HepG2 (cell line): ENCODE measurements at regions not wholly inside any gene's neighbourhood (a gene's known extent, or its start where the extent isn't known, plus 50 kb on each side); places are given as distances from the start of the nearest gene placed in this dataset.

Experiments used
- ARID3A ChIP-seq: IDR thresholded peaks from 2 replicates; pipeline ENCODE4 v1.6.1; 2012; ENCODE audit warnings: low read depth, low read length, improper control_type of control experiment
- ATF2 ChIP-seq: sonication (generic); formaldehyde crosslinking; IDR thresholded peaks from 2 replicates; pipeline ENCODE4 v1.4.0; 2020; ENCODE audit warnings: missing genetic modification reagents
- CREM ChIP-seq, 2 experiments: sonication (generic) in 1 of 2; formaldehyde crosslinking in 1 of 2; IDR thresholded peaks; 2 replicates each; pipeline versions ENCODE4 v1.4.0 to v1.6.1; 2016 to 2020; ENCODE audit warnings: antibody characterized with exemption in 1 of 2, mild to moderate bottlenecking in 1 of 2, missing genetic modification reagents in 1 of 2
- CTCF ChIP-seq: sonication (generic); formaldehyde crosslinking; IDR thresholded peaks from 2 replicates; pipeline ENCODE4 v1.5.0; 2020; ENCODE audit warnings: mild to moderate bottlenecking, missing genetic modification reagents, moderate library complexity
- ESRRA ChIP-seq: sonication (generic); formaldehyde crosslinking; IDR thresholded peaks from 2 replicates; pipeline ENCODE4 v1.5.1; 2020; ENCODE audit warnings: mild to moderate bottlenecking, low read depth, missing genetic modification reagents
- FOXA3 ChIP-seq: IDR thresholded peaks from 2 replicates; pipeline ENCODE4 v1.6.1; 2016; ENCODE audit warnings: missing genetic modification reagents, missing compliant biosample characterization
- GPBP1L1 ChIP-seq: sonication (generic); formaldehyde crosslinking; IDR thresholded peaks from 2 replicates; pipeline ENCODE4 v1.5.0; 2020; ENCODE audit warnings: mild to moderate bottlenecking, missing genetic modification reagents
- HDAC6 ChIP-seq: fragments of 200-600 bp; sonication (generic); IDR thresholded peaks from 2 replicates; pipeline ENCODE4 v1.7.0; 2017; ENCODE audit warnings: mild to moderate bottlenecking, antibody characterized with exemption, low read length, low read depth
- HMG20A ChIP-seq: IDR thresholded peaks from 2 replicates; pipeline ENCODE4 v1.6.1; 2016; ENCODE audit warnings: borderline replicate concordance
- KLF13 ChIP-seq: sonication (generic); formaldehyde crosslinking; IDR thresholded peaks from 2 replicates; pipeline ENCODE4 v1.4.0; 2020; ENCODE audit warnings: mild to moderate bottlenecking, missing genetic modification reagents
- MAFG ChIP-seq: sonication (generic); formaldehyde crosslinking; IDR thresholded peaks from 2 replicates; pipeline ENCODE4 v1.5.1; 2020; ENCODE audit warnings: mild to moderate bottlenecking, missing genetic modification reagents
- NFYB ChIP-seq: sonication (generic); formaldehyde crosslinking; IDR thresholded peaks from 2 replicates; pipeline ENCODE4 v1.4.0; 2020; ENCODE audit warnings: missing genetic modification reagents
- NKX3-1 ChIP-seq: sonication (generic); formaldehyde crosslinking; IDR thresholded peaks from 2 replicates; pipeline ENCODE4 v1.5.0; 2020; ENCODE audit warnings: missing genetic modification reagents
- PHF21A ChIP-seq: sonication (generic); formaldehyde crosslinking; IDR thresholded peaks from 2 replicates; pipeline ENCODE4 v1.5.0; 2020; ENCODE audit warnings: mild to moderate bottlenecking, missing genetic modification reagents
- PHF5A ChIP-seq: IDR thresholded peaks from one replicate; pipeline ENCODE4 v1.6.1; 2018; ENCODE audit warnings: low read depth, missing genetic modification reagents; ENCODE audit not compliant: unreplicated experiment
- PITX1 ChIP-seq: sonication (generic); formaldehyde crosslinking; IDR thresholded peaks from 2 replicates; pipeline ENCODE4 v1.5.1; 2020; ENCODE audit warnings: mild to moderate bottlenecking, missing genetic modification reagents
- SOX5 ChIP-seq: IDR thresholded peaks from 2 replicates; pipeline ENCODE4 v1.6.1; 2016; ENCODE audit warnings: borderline replicate concordance
- TBL1XR1 ChIP-seq: fragments of 150-350 bp; IDR thresholded peaks from 2 replicates; pipeline ENCODE4 v1.6.1; 2014; ENCODE audit warnings: borderline replicate concordance, low read length; ENCODE audit not compliant: partially characterized antibody
- ZBTB20 ChIP-seq: sonication (generic); formaldehyde crosslinking; IDR thresholded peaks from 2 replicates; pipeline ENCODE4 v1.8.1; 2023; ENCODE audit warnings: missing genetic modification reagents, low read depth, mild to moderate bottlenecking, borderline replicate concordance
- ZNF503 ChIP-seq: sonication (generic); formaldehyde crosslinking; IDR thresholded peaks from 2 replicates; pipeline ENCODE4 v1.4.0; 2020; ENCODE audit warnings: missing genetic modification reagents
- ZNF569 ChIP-seq: sonication (generic); formaldehyde crosslinking; IDR thresholded peaks from 2 replicates; pipeline ENCODE4 v1.5.0; 2020; ENCODE audit warnings: mild to moderate bottlenecking, missing genetic modification reagents, moderate library complexity, borderline replicate concordance
- ZNF615 ChIP-seq: sonication (generic); formaldehyde crosslinking; IDR thresholded peaks from 2 replicates; pipeline ENCODE4 v1.5.0; 2020; ENCODE audit warnings: mild to moderate bottlenecking, missing genetic modification reagents, borderline replicate concordance
- ZNF678 ChIP-seq: sonication (generic); formaldehyde crosslinking; IDR thresholded peaks from 2 replicates; pipeline ENCODE4 v1.4.0; 2020; ENCODE audit warnings: mild to moderate bottlenecking, missing genetic modification reagents
- ZNF776 ChIP-seq: sonication (generic); formaldehyde crosslinking; IDR thresholded peaks from 2 replicates; pipeline ENCODE4 v1.4.0; 2020; ENCODE audit warnings: mild to moderate bottlenecking, missing genetic modification reagents

- 0 out of 2 replicates have a peak, but pooled peaks have one; percentile 52 for TF ChIP-seq ZNF503 (CRISPR knock-in tag)
- TF ChIP-seq PHF21A, result peak; percentile 79
- TF ChIP-seq PITX1, result 0 out of 2 replicates have a peak, but pooled peaks have one; percentile 24
- TF ChIP-seq SOX5 (CRISPR knock-in tag), result peak; percentile 82
- TF ChIP-seq TBL1XR1, result no peak
- peak; percentile 75; the same call in 1 of the 2 replicates for TF ChIP-seq ZBTB20
- TF ChIP-seq ARID3A, result peak; percentile 56; the same call in 1 of the 2 replicates
- peak; percentile 75; the same call in 1 of the 2 replicates for TF ChIP-seq HMG20A (CRISPR knock-in tag)
- TF ChIP-seq PHF5A (CRISPR knock-in tag), result peak; percentile 48
- TF ChIP-seq ZNF569 (CRISPR knock-in tag), result no peak
- no peak for TF ChIP-seq HDAC6
- no peak for TF ChIP-seq CTCF (CRISPR knock-in tag)
- 0 out of 2 replicates have a peak, but pooled peaks have one; percentile 34 for TF ChIP-seq NKX3-1 (CRISPR knock-in tag)
- TF ChIP-seq ESRRA (CRISPR knock-in tag), result no peak
- TF ChIP-seq ATF2, result 0 out of 2 replicates have a peak, but pooled peaks have one; percentile 16
- TF ChIP-seq ZNF776 (CRISPR knock-in tag), result no peak
- TF ChIP-seq NFYB (CRISPR knock-in tag), result 0 out of 2 replicates have a peak, but pooled peaks have one; percentile 17
- TF ChIP-seq GPBP1L1 (CRISPR knock-in tag), result no peak
- no peak for TF ChIP-seq MAFG (CRISPR knock-in tag)
- TF ChIP-seq KLF13, result no peak
- peak; percentile 87 for TF ChIP-seq FOXA3 (CRISPR knock-in tag)
- TF ChIP-seq ZNF615 (CRISPR knock-in tag), result no peak
- no peak for TF ChIP-seq ZNF678 (CRISPR knock-in tag)
- TF ChIP-seq CREM (IDR thresholded peaks at IDR 0.05), result peak; percentile 84
- no peak for TF ChIP-seq CREM (CRISPR knock-in tag; IDR thresholded peaks at IDR 0.05)
These were observed 109.3 kb downstream of the KLF12 start (continued) for GRCh38 chr13:74024856-74025255.
